GM19025 (cell line): ENCODE measurements at regions not wholly inside any gene's neighbourhood (a gene's known extent, or its start where the extent isn't known, plus 50 kb on each side); places are given as distances from the start of the nearest gene placed in this dataset.

Experiments used
- ATAC-seq: cut with Tn5 transposase; IDR thresholded peaks from one replicate; pipeline ENCODE4 v1.9.1; 2021; ENCODE audit warnings: mild to moderate bottlenecking, low read depth, moderate library complexity; ENCODE audit not compliant: unreplicated experiment

GRCh38 chr1:186620566-186621350, 59.5 kb downstream of the PTGS2 start:
- no peak for ATAC-seq

- ATAC-seq = peak; percentile 98
Observed at GRCh38 chr1:186618401-186619170, 61.6 kb downstream of the PTGS2 start.

GRCh38 chr1:186617926-186618325, 62.3 kb downstream of the PTGS2 start:
- ATAC-seq = no peak

GRCh38 chr1:186616511-186616910, 63.7 kb downstream of the PTGS2 start:
- no peak for ATAC-seq

GRCh38 chr1:186615332-186615731, 64.9 kb downstream of the PTGS2 start:
- no peak for ATAC-seq

- ATAC-seq = no peak
Observed at GRCh38 chr1:186611156-186611555, 69.1 kb downstream of the PTGS2 start.

- no peak for ATAC-seq
Observed at GRCh38 chr1:186609183-186609582, 71.0 kb downstream of the PTGS2 start.

GRCh38 chr1:186605762-186606350, 74.4 kb downstream of the PTGS2 start:
- ATAC-seq = peak; percentile 55

- ATAC-seq = no peak
Observed at GRCh38 chr1:186595969-186596368, 84.3 kb downstream of the PTGS2 start.

- no peak for ATAC-seq
Observed at GRCh38 chr1:186578325-186579016, 101.8 kb downstream of the PTGS2 start.

- ATAC-seq = no peak
Observed at GRCh38 chr1:186577633-186578032, 102.6 kb downstream of the PTGS2 start.

- ATAC-seq = no peak
Observed at GRCh38 chr1:186577216-186577615, 103.0 kb downstream of the PTGS2 start.

- ATAC-seq = no peak
Observed at GRCh38 chr1:186575348-186575747, 104.9 kb downstream of the PTGS2 start.

- no peak for ATAC-seq
Observed at GRCh38 chr1:186574926-186575325, 105.3 kb downstream of the PTGS2 start.

- ATAC-seq = no peak
Observed at GRCh38 chr1:186572509-186572908, 107.7 kb downstream of the PTGS2 start.

- no peak for ATAC-seq
Observed at GRCh38 chr1:186571771-186572170, 108.5 kb downstream of the PTGS2 start.

GRCh38 chr1:186569856-186570255, 108.9 kb upstream of the PDC start:
- no peak for ATAC-seq

- ATAC-seq = no peak
Observed at GRCh38 chr1:186568221-186568620, 107.3 kb upstream of the PDC start.

- no peak for ATAC-seq
Observed at GRCh38 chr1:186566140-186566855, 105.4 kb upstream of the PDC start.

GRCh38 chr1:186564582-186564981, 103.7 kb upstream of the PDC start:
- no peak for ATAC-seq
